OCI-LY1 (cell line): ENCODE measurements at regions not wholly inside any gene's neighbourhood (a gene's known extent, or its start where the extent isn't known, plus 50 kb on each side); places are given as distances from the start of the nearest gene placed in this dataset.

Experiments used
- H2AFZ ChIP-seq: fragments of 200-600 bp; sonication (generic), shearing (Covaris generic); 2 replicates; pipeline ENCODE4 v1.6.0; 2014; ENCODE audit warnings: antibody characterized with exemption, mild to moderate bottlenecking, low read length
- H3F3A ChIP-seq: fragments of 200-600 bp; sonication (generic), shearing (Covaris generic); 2 replicates; pipeline ENCODE4 v1.6.0; 2014; ENCODE audit warnings: mild to moderate bottlenecking, antibody characterized with exemption, low read length, moderate library complexity; ENCODE audit not compliant: insufficient read depth
- H3K27ac ChIP-seq: fragments of 200-600 bp; sonication (generic); 2 replicates; pipeline ENCODE4 v1.5.1; 2014; ENCODE audit warnings: low read length, mixed run types, mild to moderate bottlenecking, low read depth; ENCODE audit not compliant: poor library complexity, severe bottlenecking
- H3K27me3 ChIP-seq: fragments of 200-600 bp; sonication (generic); 2 replicates; pipeline ENCODE4 v1.6.0; 2014; ENCODE audit warnings: antibody characterized with exemption, mild to moderate bottlenecking, low read length, moderate library complexity; ENCODE audit not compliant: insufficient read depth
- H3K36me3 ChIP-seq: fragments of 200-600 bp; sonication (generic); 2 replicates; pipeline ENCODE4 v1.6.1; 2014; ENCODE audit warnings: mild to moderate bottlenecking, antibody characterized with exemption, low read length, moderate library complexity, mixed read lengths; ENCODE audit not compliant: insufficient read depth
- H3K4me1 ChIP-seq: fragments of 200-600 bp; sonication (generic); 2 replicates; pipeline ENCODE4 v1.5.1; 2014; ENCODE audit warnings: mild to moderate bottlenecking, low read length, moderate library complexity; ENCODE audit not compliant: insufficient read depth, severe bottlenecking
- H3K4me2 ChIP-seq: fragments of 200-600 bp; sonication (generic), shearing (Covaris generic); 2 replicates; pipeline ENCODE4 v1.6.1; 2014; ENCODE audit warnings: low read length
- H3K4me3 ChIP-seq: fragments of 200-600 bp; sonication (generic); 2 replicates; pipeline ENCODE4 v1.5.1; 2014; ENCODE audit warnings: low read length, low read depth, mild to moderate bottlenecking, mixed read lengths; ENCODE audit not compliant: poor library complexity, severe bottlenecking
- H3K79me2 ChIP-seq: fragments of 200-600 bp; shearing (Covaris generic); 2 replicates; pipeline ENCODE4 v1.6.1; 2016; ENCODE audit warnings: mixed run types, low read length, mixed read lengths; ENCODE audit not compliant: insufficient read depth
- H3K9ac ChIP-seq: fragments of 200-600 bp; sonication (generic), shearing (Covaris generic); 2 replicates; pipeline ENCODE4 v1.6.1; 2014; ENCODE audit warnings: mild to moderate bottlenecking, low read length, mixed read lengths
- H3K9me2 ChIP-seq: fragments of 200-600 bp; sonication (generic), shearing (Covaris generic); 2 replicates; pipeline ENCODE4 v1.6.1; 2014; ENCODE audit warnings: low read depth, mild to moderate bottlenecking, low read length, mixed read lengths
- H3K9me3 ChIP-seq: fragments of 200-600 bp; shearing (Covaris generic); 2 replicates; pipeline ENCODE4 v1.6.1; 2014; ENCODE audit warnings: low read length, mixed read lengths
- H4K20me1 ChIP-seq: fragments of 200-600 bp; sonication (generic), shearing (Covaris generic); 2 replicates; pipeline ENCODE4 v1.6.0; 2016; ENCODE audit warnings: mild to moderate bottlenecking, low read length; ENCODE audit not compliant: insufficient read depth
- CTCF ChIP-seq: fragments of 200-600 bp; sonication (generic), shearing (Covaris generic); IDR thresholded peaks from 2 replicates; pipeline ENCODE4 v1.5.1; 2017; ENCODE audit warnings: mild to moderate bottlenecking, antibody characterized with exemption, low read length, moderate library complexity, mixed read lengths
- EZH2 ChIP-seq: fragments of 200-600 bp; sonication (generic), shearing (Covaris generic); IDR thresholded peaks from 2 replicates; pipeline ENCODE4 v1.8.0; 2017; ENCODE audit warnings: borderline replicate concordance, mixed run types, mild to moderate bottlenecking, antibody characterized with exemption, low read length, moderate library complexity, mixed read lengths

- Histone ChIP-seq H2AFZ (no peak overlapping the region), H3K79me2 (no peaks in the 10 kb centered on the region), H3K27me3 (no peaks in the 10 kb centered on the region), H3K4me3 (no peak overlapping the region), H3K9me3 (no peaks in the 10 kb centered on the region), H3K4me2 (no peak overlapping the region), H4K20me1 (no peaks in the 10 kb centered on the region), H3K27ac (no peak overlapping the region), H3K9me2 (no peaks in the 10 kb centered on the region), H3K36me3 (no peaks in the 10 kb centered on the region), H3K4me1 (no peaks in the 10 kb centered on the region), H3F3A (no peaks in the 10 kb centered on the region), H3K9ac (no peak overlapping the region)
- TF ChIP-seq EZH2 = no peak
- no peak for TF ChIP-seq CTCF
Measured at GRCh38 chr5:99814321-99815063, 720.7 kb upstream of the FAM174A start.

- TF ChIP-seq CTCF = no peak
- no peak for TF ChIP-seq EZH2
- Histone ChIP-seq H3K27ac (no peak overlapping the region), H3K27me3 (no peaks in the 10 kb centered on the region)
Measured at GRCh38 chr5:99808657-99809230, 726.4 kb upstream of the FAM174A start.

GRCh38 chr5:99807346-99807745 lies 727.8 kb upstream of the FAM174A start:
- no peaks in the 10 kb centered on the region for H3K27me3 ChIP-seq
- H3K36me3 ChIP-seq = no peaks in the 10 kb centered on the region
- H3K4me3 ChIP-seq = no peak overlapping the region
- no peaks in the 10 kb centered on the region for H3F3A ChIP-seq
- no peaks in the 10 kb centered on the region for H3K79me2 ChIP-seq
- no peaks in the 10 kb centered on the region for H3K9me3 ChIP-seq
- H2AFZ ChIP-seq = no peak overlapping the region
- H3K4me2 ChIP-seq = no peak overlapping the region
- no peak overlapping the region for H3K27ac ChIP-seq
- H3K9me2 ChIP-seq = no peaks in the 10 kb centered on the region
- H4K20me1 ChIP-seq = no peaks in the 10 kb centered on the region
- no peak for TF ChIP-seq CTCF
- no peak overlapping the region for H3K9ac ChIP-seq
- H3K4me1 ChIP-seq = no peaks in the 10 kb centered on the region

More at GRCh38 chr5:99808657-99809230, 726.4 kb upstream of the FAM174A start:
- no peak overlapping the region for H3K9ac ChIP-seq
- no peaks in the 10 kb centered on the region for H3K79me2 ChIP-seq
- no peaks in the 10 kb centered on the region for H3K9me3 ChIP-seq
- no peaks in the 10 kb centered on the region for H3K36me3 ChIP-seq
- no peaks in the 10 kb centered on the region for H3F3A ChIP-seq
- H4K20me1 ChIP-seq = no peaks in the 10 kb centered on the region
- no peak overlapping the region for H3K4me2 ChIP-seq
- no peaks in the 10 kb centered on the region for H3K9me2 ChIP-seq
- no peak overlapping the region for H3K4me3 ChIP-seq
- H2AFZ ChIP-seq = no peak overlapping the region
- H3K4me1 ChIP-seq = no peaks in the 10 kb centered on the region
